ENCODE measurements at regions not wholly inside any gene's neighbourhood (a gene's known extent, or its start where the extent isn't known, plus 50 kb on each side); places are given as distances from the start of the nearest gene placed in this dataset.

DNA sequence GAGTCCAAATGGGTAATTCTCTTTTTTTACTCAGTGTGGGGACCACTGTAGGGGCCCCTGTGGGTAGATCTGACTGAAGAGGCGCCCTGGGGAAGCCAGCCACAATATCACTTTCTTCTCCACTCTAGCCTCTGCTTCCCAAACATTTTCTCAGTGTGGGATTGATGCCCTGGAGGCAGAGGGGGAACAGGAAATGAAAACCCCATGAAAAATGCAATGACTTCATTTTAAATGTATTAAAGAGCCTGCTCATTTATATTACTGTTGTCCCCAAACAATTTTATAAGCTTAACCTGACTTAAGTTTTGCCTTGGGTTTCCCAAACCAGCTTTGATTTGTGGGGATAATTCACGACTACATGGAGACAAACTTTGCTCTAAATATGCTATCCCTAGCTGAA lies 181.9 kb downstream of the C1orf94 start:
- TF ChIP-seq, protein P1, sequence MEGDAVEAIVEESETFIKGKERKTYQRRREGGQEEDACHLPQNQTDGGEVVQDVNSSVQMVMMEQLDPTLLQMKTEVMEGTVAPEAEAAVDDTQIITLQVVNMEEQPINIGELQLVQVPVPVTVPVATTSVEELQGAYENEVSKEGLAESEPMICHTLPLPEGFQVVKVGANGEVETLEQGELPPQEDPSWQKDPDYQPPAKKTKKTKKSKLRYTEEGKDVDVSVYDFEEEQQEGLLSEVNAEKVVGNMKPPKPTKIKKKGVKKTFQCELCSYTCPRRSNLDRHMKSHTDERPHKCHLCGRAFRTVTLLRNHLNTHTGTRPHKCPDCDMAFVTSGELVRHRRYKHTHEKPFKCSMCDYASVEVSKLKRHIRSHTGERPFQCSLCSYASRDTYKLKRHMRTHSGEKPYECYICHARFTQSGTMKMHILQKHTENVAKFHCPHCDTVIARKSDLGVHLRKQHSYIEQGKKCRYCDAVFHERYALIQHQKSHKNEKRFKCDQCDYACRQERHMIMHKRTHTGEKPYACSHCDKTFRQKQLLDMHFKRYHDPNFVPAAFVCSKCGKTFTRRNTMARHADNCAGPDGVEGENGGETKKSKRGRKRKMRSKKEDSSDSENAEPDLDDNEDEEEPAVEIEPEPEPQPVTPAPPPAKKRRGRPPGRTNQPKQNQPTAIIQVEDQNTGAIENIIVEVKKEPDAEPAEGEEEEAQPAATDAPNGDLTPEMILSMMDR (IDR thresholded peaks at IDR 0.05; ENCODE audit: low read depth, low read length) = no peak
- TF ChIP-seq POLR2A (IDR thresholded peaks at IDR 0.05; ENCODE audit: extremely low read depth, insufficient read length) = no peak
- TF ChIP-seq, protein P2, sequence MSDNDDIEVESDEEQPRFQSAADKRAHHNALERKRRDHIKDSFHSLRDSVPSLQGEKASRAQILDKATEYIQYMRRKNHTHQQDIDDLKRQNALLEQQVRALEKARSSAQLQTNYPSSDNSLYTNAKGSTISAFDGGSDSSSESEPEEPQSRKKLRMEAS (IDR thresholded peaks at IDR 0.05; ENCODE audit: low read depth, low read length) = no peak

Measured in NB4 (cell line).